ENCODE measurements at regions not wholly inside any gene's neighbourhood (a gene's known extent, or its start where the extent isn't known, plus 50 kb on each side); places are given as distances from the start of the nearest gene placed in this dataset.

- Histone ChIP-seq H3K4me1 (ENCODE audit: low read length) (no peaks in the 10 kb centered on the region), H3K9me3 (ENCODE audit: insufficient read depth, low read length) (no peaks in the 10 kb centered on the region), H3K9ac (ENCODE audit: low read length) (no peak overlapping the region), H3K27me3 (ENCODE audit: low read depth, low read length) (peaks cover 31% of the 10 kb centered on the region), H3K4me2 (ENCODE audit: low read length) (no peak overlapping the region), H4K20me1 (ENCODE audit: insufficient read depth, low read length) (no peaks in the 10 kb centered on the region), H2AFZ (ENCODE audit: low read depth, low read length) (no peak overlapping the region), H3K79me2 (ENCODE audit: low read length) (no peaks in the 10 kb centered on the region), H3K4me3 (ENCODE audit: low read length) (no peak overlapping the region), H3K27ac (ENCODE audit: low read length) (no peak overlapping the region), H3K36me3 (replicated peaks; ENCODE audit: low read depth, low read length) (no peaks in the 10 kb centered on the region)
- TF ChIP-seq EZH2phosphoT487 (IDR thresholded peaks at IDR 0.05; ENCODE audit: low read depth) = no peak
- TF ChIP-seq, protein P1, sequence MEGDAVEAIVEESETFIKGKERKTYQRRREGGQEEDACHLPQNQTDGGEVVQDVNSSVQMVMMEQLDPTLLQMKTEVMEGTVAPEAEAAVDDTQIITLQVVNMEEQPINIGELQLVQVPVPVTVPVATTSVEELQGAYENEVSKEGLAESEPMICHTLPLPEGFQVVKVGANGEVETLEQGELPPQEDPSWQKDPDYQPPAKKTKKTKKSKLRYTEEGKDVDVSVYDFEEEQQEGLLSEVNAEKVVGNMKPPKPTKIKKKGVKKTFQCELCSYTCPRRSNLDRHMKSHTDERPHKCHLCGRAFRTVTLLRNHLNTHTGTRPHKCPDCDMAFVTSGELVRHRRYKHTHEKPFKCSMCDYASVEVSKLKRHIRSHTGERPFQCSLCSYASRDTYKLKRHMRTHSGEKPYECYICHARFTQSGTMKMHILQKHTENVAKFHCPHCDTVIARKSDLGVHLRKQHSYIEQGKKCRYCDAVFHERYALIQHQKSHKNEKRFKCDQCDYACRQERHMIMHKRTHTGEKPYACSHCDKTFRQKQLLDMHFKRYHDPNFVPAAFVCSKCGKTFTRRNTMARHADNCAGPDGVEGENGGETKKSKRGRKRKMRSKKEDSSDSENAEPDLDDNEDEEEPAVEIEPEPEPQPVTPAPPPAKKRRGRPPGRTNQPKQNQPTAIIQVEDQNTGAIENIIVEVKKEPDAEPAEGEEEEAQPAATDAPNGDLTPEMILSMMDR (IDR thresholded peaks at IDR 0.05; ENCODE audit: low read depth, low read length) = no peak
Measured at GRCh38 chr11:116096272-116096995, 592.2 kb upstream of the CADM1 start.

- peaks cover 29% of the 10 kb centered on the region for H3K27me3 ChIP-seq (ENCODE audit: low read depth, low read length)
- no peaks in the 10 kb centered on the region for H3K4me1 ChIP-seq (ENCODE audit: low read length)
- no peak overlapping the region for H3K4me3 ChIP-seq (ENCODE audit: low read length)
- TF ChIP-seq, protein P1 (IDR thresholded peaks at IDR 0.05; ENCODE audit: low read depth, low read length) = no peak
- no peak for TF ChIP-seq EZH2phosphoT487 (IDR thresholded peaks at IDR 0.05; ENCODE audit: low read depth)
- no peak overlapping the region for H3K27ac ChIP-seq (ENCODE audit: low read length)
- H3K36me3 ChIP-seq (replicated peaks; ENCODE audit: low read depth, low read length) = no peaks in the 10 kb centered on the region
- no peaks in the 10 kb centered on the region for H4K20me1 ChIP-seq (ENCODE audit: insufficient read depth, low read length)
- no peak overlapping the region for H2AFZ ChIP-seq (ENCODE audit: low read depth, low read length)
- H3K4me2 ChIP-seq (ENCODE audit: low read length) = no peak overlapping the region
- no peak overlapping the region for H3K9ac ChIP-seq (ENCODE audit: low read length)
- H3K79me2 ChIP-seq (ENCODE audit: low read length) = no peaks in the 10 kb centered on the region
- H3K9me3 ChIP-seq (ENCODE audit: insufficient read depth, low read length) = no peaks in the 10 kb centered on the region
Measured at GRCh38 chr11:116093481-116094270, 589.5 kb upstream of the CADM1 start.

GRCh38 chr11:116093065-116093464 lies 588.9 kb upstream of the CADM1 start:
- Histone ChIP-seq H4K20me1 (ENCODE audit: insufficient read depth, low read length) (no peaks in the 10 kb centered on the region), H3K79me2 (ENCODE audit: low read length) (no peaks in the 10 kb centered on the region), H3K4me2 (ENCODE audit: low read length) (no peak overlapping the region), H3K27ac (ENCODE audit: low read length) (no peak overlapping the region), H3K9ac (ENCODE audit: low read length) (no peak overlapping the region), H2AFZ (ENCODE audit: low read depth, low read length) (no peak overlapping the region), H3K9me3 (ENCODE audit: insufficient read depth, low read length) (no peaks in the 10 kb centered on the region), H3K27me3 (ENCODE audit: low read depth, low read length) (peaks cover 28% of the 10 kb centered on the region), H3K4me3 (ENCODE audit: low read length) (no peak overlapping the region), H3K36me3 (replicated peaks; ENCODE audit: low read depth, low read length) (no peaks in the 10 kb centered on the region), H3K4me1 (ENCODE audit: low read length) (no peaks in the 10 kb centered on the region)
- TF ChIP-seq, protein P1 (IDR thresholded peaks at IDR 0.05; ENCODE audit: low read depth, low read length) = no peak
- TF ChIP-seq EZH2phosphoT487 (IDR thresholded peaks at IDR 0.05; ENCODE audit: low read depth) = no peak

DNA sequence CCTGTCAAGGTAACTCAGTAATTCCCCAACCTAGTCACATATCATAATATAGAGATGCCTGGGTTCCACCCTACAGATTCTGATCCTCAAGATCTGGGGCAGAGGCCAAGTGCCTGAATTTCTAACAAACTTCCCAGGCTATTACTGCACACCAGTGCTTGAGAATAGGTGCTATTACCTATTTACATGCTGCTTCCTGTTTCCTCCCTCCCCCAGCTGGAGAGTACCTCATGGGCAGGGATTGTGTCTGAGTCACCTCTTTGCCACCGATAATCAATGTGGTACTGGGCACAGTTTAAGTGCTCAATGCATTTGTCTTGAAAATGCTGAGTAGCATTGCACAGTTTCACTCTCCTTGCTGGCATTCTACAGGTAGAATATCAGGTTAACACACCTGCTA lies 582.2 kb upstream of the CADM1 start:
- Histone ChIP-seq H3K4me1 (ENCODE audit: low read length) (no peaks in the 10 kb centered on the region), H3K4me2 (ENCODE audit: low read length) (no peak overlapping the region), H3K27ac (ENCODE audit: low read length) (no peak overlapping the region), H3K27me3 (ENCODE audit: low read depth, low read length) (peaks cover 36% of the 10 kb centered on the region), H3K4me3 (ENCODE audit: low read length) (no peak overlapping the region), H3K36me3 (replicated peaks; ENCODE audit: low read depth, low read length) (no peaks in the 10 kb centered on the region), H3K9me3 (ENCODE audit: insufficient read depth, low read length) (no peaks in the 10 kb centered on the region), H2AFZ (ENCODE audit: low read depth, low read length) (no peak overlapping the region), H3K9ac (ENCODE audit: low read length) (no peak overlapping the region), H3K79me2 (ENCODE audit: low read length) (no peaks in the 10 kb centered on the region), H4K20me1 (ENCODE audit: insufficient read depth, low read length) (no peaks in the 10 kb centered on the region)
- TF ChIP-seq, protein P1 (IDR thresholded peaks at IDR 0.05; ENCODE audit: low read depth, low read length) = no peak
- TF ChIP-seq EZH2phosphoT487 (IDR thresholded peaks at IDR 0.05; ENCODE audit: low read depth) = no peak

All from OCI-LY3 (cell line).